ENCODE measurements at regions not wholly inside any gene's neighbourhood (a gene's known extent, or its start where the extent isn't known, plus 50 kb on each side); places are given as distances from the start of the nearest gene placed in this dataset.

GRCh38 chr16:86313631-86314030, 196.7 kb upstream of the FOXF1 start:
- TF ChIP-seq, protein P1, sequence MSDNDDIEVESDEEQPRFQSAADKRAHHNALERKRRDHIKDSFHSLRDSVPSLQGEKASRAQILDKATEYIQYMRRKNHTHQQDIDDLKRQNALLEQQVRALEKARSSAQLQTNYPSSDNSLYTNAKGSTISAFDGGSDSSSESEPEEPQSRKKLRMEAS (IDR thresholded peaks at IDR 0.05; ENCODE audit: low read depth, low read length) = no peak
- TF ChIP-seq CEBPB (IDR thresholded peaks at IDR 0.05; ENCODE audit: borderline replicate concordance in 1 of 2, low read depth in 2 of 2, low read length in 2 of 2) = no peak
- TF ChIP-seq EP300 (IDR thresholded peaks at IDR 0.05; ENCODE audit: borderline replicate concordance in 1 of 2, control insufficient read depth in 1 of 2, low read depth in 2 of 2, low read length in 2 of 2) = no peak
- no peak for TF ChIP-seq REST (IDR thresholded peaks at IDR 0.05; ENCODE audit: low read depth, low read length)
- no peak for TF ChIP-seq CBFB (IDR thresholded peaks at IDR 0.05; ENCODE audit: low read depth)
- no peak for TF ChIP-seq CREM (IDR thresholded peaks at IDR 0.05; ENCODE audit: low read depth)
- TF ChIP-seq, protein P2, sequence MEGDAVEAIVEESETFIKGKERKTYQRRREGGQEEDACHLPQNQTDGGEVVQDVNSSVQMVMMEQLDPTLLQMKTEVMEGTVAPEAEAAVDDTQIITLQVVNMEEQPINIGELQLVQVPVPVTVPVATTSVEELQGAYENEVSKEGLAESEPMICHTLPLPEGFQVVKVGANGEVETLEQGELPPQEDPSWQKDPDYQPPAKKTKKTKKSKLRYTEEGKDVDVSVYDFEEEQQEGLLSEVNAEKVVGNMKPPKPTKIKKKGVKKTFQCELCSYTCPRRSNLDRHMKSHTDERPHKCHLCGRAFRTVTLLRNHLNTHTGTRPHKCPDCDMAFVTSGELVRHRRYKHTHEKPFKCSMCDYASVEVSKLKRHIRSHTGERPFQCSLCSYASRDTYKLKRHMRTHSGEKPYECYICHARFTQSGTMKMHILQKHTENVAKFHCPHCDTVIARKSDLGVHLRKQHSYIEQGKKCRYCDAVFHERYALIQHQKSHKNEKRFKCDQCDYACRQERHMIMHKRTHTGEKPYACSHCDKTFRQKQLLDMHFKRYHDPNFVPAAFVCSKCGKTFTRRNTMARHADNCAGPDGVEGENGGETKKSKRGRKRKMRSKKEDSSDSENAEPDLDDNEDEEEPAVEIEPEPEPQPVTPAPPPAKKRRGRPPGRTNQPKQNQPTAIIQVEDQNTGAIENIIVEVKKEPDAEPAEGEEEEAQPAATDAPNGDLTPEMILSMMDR (IDR thresholded peaks at IDR 0.05 in 2 of 3, conservative IDR thresholded peaks at IDR 0.05 in 1 of 3; ENCODE audit: control insufficient read depth in 2 of 3, extremely low read depth in 1 of 3, insufficient read depth in 1 of 3, low read depth in 3 of 3, low read length in 3 of 3) = no peak
- TF ChIP-seq ZNF217 (IDR thresholded peaks at IDR 0.05) = no peak
- TF ChIP-seq ZNF274 (IDR thresholded peaks at IDR 0.05; ENCODE audit: insufficient read depth, insufficient read length) = no peak

Data from GM12878 (cell line).